Renal cortex interstitium (tissue), 11 donors: ENCODE measurements at regions not wholly inside any gene's neighbourhood (a gene's known extent, or its start where the extent isn't known, plus 50 kb on each side); places are given as distances from the start of the nearest gene placed in this dataset.

Source experiments
- DNase-seq, 11 donors: peaks; one replicate each; pipeline ENCODE4 v3.0.0-alpha.2; 2013; ENCODE audit warnings: low read depth in 9 of 11, low spot score in 4 of 11; ENCODE audit errors: extremely low read depth in 1 of 11

GRCh38 chr6:141635621-141636020 is 497.1 kb upstream of the GJE1 start:
- no peak for DNase-seq

- DNase-seq: no peak
Observed at GRCh38 chr6:141634269-141634668, 498.5 kb upstream of the GJE1 start.

- DNase-seq: no peak
Observed at GRCh38 chr6:141624301-141624700, 508.4 kb upstream of the GJE1 start.

- no peak for DNase-seq
Observed at GRCh38 chr6:141618180-141618581, 514.5 kb upstream of the GJE1 start.

GRCh38 chr6:141610741-141611140 is 522.0 kb upstream of the GJE1 start:
- DNase-seq: no peak

- DNase-seq: no peak
Observed at GRCh38 chr6:141607956-141608355, 524.8 kb upstream of the GJE1 start.

GRCh38 chr6:141598487-141598886 is 534.2 kb upstream of the GJE1 start:
- no peak for DNase-seq

- DNase-seq: no peak
Observed at GRCh38 chr6:141594874-141595273, 537.9 kb upstream of the GJE1 start.

GRCh38 chr6:141593311-141593710 is 539.4 kb upstream of the GJE1 start:
- DNase-seq: no peak

GRCh38 chr6:141587482-141588266 is 545.1 kb upstream of the GJE1 start:
- DNase-seq: no peak

- no peak for DNase-seq
Observed at GRCh38 chr6:141580988-141581552, 551.7 kb upstream of the GJE1 start.

GRCh38 chr6:141580131-141580530 is 552.6 kb upstream of the GJE1 start:
- no peak for DNase-seq

- no peak for DNase-seq
Observed at GRCh38 chr6:141576751-141577150, 556.0 kb upstream of the GJE1 start.

GRCh38 chr6:141562851-141563763 is 569.6 kb upstream of the GJE1 start:
- DNase-seq: peak; percentile 73 to 89 (median 80)

- peak in 6 of 11 donors; percentile 5 to 17 (median 12) for DNase-seq
Observed at GRCh38 chr6:141562186-141562811, 570.4 kb upstream of the GJE1 start.

GRCh38 chr6:141561154-141561553 is 571.6 kb upstream of the GJE1 start:
- DNase-seq: no peak

GRCh38 chr6:141552463-141552862 is 580.3 kb upstream of the GJE1 start:
- DNase-seq: peak in 2 of 11 donors; percentile 7 to 13

- no peak for DNase-seq
Observed at GRCh38 chr6:141552031-141552430, 580.7 kb upstream of the GJE1 start.

GRCh38 chr6:141551318-141551717 is 581.4 kb upstream of the GJE1 start:
- no peak for DNase-seq
